ENCODE measurements at regions not wholly inside any gene's neighbourhood (a gene's known extent, or its start where the extent isn't known, plus 50 kb on each side); places are given as distances from the start of the nearest gene placed in this dataset.

- TF ChIP-seq CTCF (IDR thresholded peaks at IDR 0.05) (no peak), EP300 (IDR thresholded peaks at IDR 0.05) (no peak), POLR2AphosphoS5 (IDR thresholded peaks at IDR 0.05) (no peak)
These were observed 209.6 kb upstream of the IRS4 start for GRCh38 chrX:108945883-108946523.

Data from upper lobe of left lung (tissue), 4 donors.